ENCODE measurements at regions not wholly inside any gene's neighbourhood (a gene's known extent, or its start where the extent isn't known, plus 50 kb on each side); places are given as distances from the start of the nearest gene placed in this dataset.

- no peak for TF ChIP-seq CTCF (conservative IDR thresholded peaks at IDR 0.05; ENCODE audit: low read depth, low read length)
- H3K4me3 ChIP-seq (ENCODE audit: low read depth, low read length), result no peak overlapping the region
Measured at GRCh38 chr14:100449225-100449987, 126.3 kb downstream of the SLC25A47 start.

DNA sequence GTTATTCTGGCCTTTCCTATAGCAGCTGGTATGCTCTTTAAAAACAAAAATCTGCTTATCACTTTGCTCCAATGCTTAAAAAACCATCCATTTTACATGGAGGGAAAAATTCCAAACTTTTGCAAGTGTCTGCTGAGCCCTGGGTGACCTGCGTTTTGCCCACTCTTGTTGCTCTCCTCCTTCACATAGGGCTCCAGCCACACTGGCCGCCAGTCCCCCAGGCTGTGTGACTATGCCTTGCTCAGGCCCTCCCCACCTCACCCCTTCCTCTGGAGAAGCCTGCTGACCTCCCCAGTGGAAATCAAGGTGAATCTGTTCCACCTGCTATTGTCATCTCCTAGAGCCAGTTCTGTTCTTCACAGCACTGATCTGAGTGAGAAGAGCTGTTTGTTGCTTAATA is 126.9 kb downstream of the SLC25A47 start:
- DNase-seq (ENCODE audit: low read depth), result no peak
- no peak for TF ChIP-seq CTCF (conservative IDR thresholded peaks at IDR 0.05; ENCODE audit: low read depth, low read length)
- H3K4me3 ChIP-seq (ENCODE audit: low read depth, low read length), result no peak overlapping the region

More at GRCh38 chr14:100449225-100449987, 126.3 kb downstream of the SLC25A47 start:
- no peak for DNase-seq (ENCODE audit: low read depth)

DNA sequence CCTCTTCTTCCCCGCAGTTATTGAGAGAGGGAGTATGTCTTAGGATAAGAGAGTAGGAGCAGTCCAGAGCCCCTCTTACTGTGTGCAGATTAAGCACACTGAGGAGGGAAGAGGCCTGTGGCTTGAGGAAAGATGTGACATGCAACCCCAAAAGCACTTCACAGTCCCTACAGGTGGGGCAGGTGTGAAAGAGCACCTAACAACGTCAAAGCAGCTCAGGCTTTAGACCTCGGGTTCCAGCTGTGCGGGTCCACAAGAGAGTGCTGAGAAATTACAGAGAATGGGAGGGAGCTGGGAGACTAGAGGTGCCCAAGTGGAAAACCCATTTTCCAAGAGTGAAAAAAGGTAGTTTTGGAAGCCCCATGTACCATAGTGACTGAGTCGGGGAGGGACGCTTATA is 127.6 kb downstream of the SLC25A47 start:
- H3K4me3 ChIP-seq (ENCODE audit: low read depth, low read length), result no peak overlapping the region
- TF ChIP-seq CTCF (conservative IDR thresholded peaks at IDR 0.05; ENCODE audit: low read depth, low read length), result no peak
- DNase-seq (ENCODE audit: low read depth), result no peak

DNA sequence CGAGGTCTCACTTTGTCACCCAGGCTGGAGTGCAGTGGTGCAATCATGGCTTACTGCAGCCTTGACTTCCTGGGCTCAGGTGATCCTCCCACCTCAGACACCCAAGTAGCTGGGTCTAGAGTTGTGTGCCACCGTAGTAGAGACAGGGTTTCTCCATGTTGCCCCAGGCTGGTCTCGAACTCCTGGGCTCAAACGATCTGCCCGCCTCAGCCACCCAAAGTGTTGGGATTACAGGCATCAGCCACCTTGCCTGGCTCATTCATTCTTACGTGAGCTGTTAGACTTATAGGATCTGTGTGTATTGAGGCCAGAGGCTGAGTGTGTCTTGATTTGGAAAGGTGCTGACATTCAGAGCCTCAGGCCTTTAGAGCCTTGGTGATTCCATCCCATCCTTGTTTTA is 128.1 kb downstream of the SLC25A47 start:
- DNase-seq (ENCODE audit: low read depth), result no peak
- TF ChIP-seq CTCF (conservative IDR thresholded peaks at IDR 0.05; ENCODE audit: low read depth, low read length), result no peak
- H3K4me3 ChIP-seq (ENCODE audit: low read depth, low read length), result no peak overlapping the region

DNA sequence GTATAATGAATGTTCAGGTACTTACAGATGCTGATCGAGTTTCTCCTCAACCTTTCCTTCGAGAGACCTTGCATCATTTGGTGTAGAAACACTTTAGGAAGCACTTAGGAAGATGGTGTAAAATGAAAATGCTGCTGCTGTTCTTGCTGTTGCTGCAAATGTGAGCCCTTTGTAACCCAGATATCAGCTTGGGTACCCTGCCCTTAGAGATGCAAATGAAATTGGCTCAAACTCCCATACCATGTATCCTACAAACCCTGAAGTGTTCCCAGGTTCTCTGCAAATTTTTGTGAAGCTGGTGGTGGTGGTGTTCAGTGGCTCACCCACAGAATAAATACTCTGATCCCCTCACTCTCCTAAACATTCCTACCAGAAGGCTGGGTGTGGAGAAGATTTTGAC is 130.8 kb downstream of the SLC25A47 start:
- no peak for TF ChIP-seq CTCF (conservative IDR thresholded peaks at IDR 0.05; ENCODE audit: low read depth, low read length)
- DNase-seq (ENCODE audit: low read depth), result no peak
- no peak overlapping the region for H3K4me3 ChIP-seq (ENCODE audit: low read depth, low read length)

DNA sequence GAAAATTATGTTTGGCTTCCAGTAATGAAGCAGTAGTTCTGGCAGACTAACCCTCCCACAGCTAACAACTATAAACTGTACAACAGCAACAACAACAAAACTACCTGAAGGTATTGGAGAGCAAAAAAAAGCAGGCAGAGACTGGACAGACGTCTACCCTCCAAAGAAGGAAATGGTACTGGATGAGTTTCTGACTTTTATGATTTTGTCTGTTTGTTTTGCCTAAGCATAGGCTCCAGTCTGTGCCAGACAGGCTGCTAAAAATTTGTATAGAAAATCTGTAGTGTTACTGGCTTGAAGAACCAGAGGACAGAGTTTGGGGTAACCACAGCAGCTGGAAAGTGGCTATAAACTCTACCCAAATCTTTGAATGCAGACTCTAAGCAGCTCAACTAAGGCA is 131.3 kb downstream of the SLC25A47 start:
- no peak overlapping the region for H3K4me3 ChIP-seq (ENCODE audit: low read depth, low read length)
- no peak for DNase-seq (ENCODE audit: low read depth)
- TF ChIP-seq CTCF (conservative IDR thresholded peaks at IDR 0.05; ENCODE audit: low read depth, low read length), result no peak

GRCh38 chr14:100463937-100464336 is 123.3 kb downstream of the BEGAIN start:
- TF ChIP-seq CTCF (conservative IDR thresholded peaks at IDR 0.05; ENCODE audit: low read depth, low read length), result no peak
- no peak overlapping the region for H3K4me3 ChIP-seq (ENCODE audit: low read depth, low read length)
- DNase-seq (ENCODE audit: low read depth), result no peak

Measured in choroid plexus epithelial cell (primary cell).